Astrocyte of the spinal cord (primary cell): ENCODE measurements at regions not wholly inside any gene's neighbourhood (a gene's known extent, or its start where the extent isn't known, plus 50 kb on each side); places are given as distances from the start of the nearest gene placed in this dataset.
A peak's percentile ranks its signal among the peaks of the same experiment; 100 is the strongest.

Experiments used
- DNase-seq: peaks from one replicate; pipeline ENCODE4 v3.0.0; 2011; ENCODE audit warnings: low read depth, low spot score
- H3K4me3 ChIP-seq: 2 replicates; pipeline ENCODE4 v1.5.1; 2011; ENCODE audit warnings: low read depth, mild to moderate bottlenecking, low read length, moderate library complexity
- in situ Hi-C: cut with HindIII; loops from 2 replicates; pipeline ENCODE4 v1.10.0; 2017; ENCODE audit warnings: low sequenced_read_pairs
- TF ChIP-seq, protein P1 (sequence below): IDR thresholded peaks from 2 replicates; pipeline ENCODE4 v1.5.1; 2012; ENCODE audit warnings: low read depth, mild to moderate bottlenecking, low read length, inconsistent platforms

DNA sequence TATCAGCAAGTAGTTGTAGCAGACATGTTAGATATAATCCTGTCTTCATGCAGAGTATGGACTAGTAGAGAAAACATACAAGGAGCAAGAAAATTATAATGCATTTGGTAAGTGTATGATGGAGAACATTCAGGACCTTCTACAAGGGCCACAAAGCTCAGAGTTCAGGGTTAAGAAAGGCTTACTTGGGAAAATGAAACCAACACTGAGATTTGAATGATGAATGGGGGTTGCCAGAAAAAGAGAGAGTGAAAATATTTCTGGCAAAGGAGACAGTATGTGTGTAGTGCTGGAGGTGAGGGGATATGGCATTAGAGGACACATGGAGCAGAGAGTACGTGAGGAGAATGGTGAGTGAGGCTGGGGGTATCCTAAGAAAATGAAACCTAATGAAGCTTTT is 169.8 kb upstream of the STK32A start:
- H3K4me3 ChIP-seq, result no peak overlapping the region
- DNase-seq, result no peak
- TF ChIP-seq, protein P1, sequence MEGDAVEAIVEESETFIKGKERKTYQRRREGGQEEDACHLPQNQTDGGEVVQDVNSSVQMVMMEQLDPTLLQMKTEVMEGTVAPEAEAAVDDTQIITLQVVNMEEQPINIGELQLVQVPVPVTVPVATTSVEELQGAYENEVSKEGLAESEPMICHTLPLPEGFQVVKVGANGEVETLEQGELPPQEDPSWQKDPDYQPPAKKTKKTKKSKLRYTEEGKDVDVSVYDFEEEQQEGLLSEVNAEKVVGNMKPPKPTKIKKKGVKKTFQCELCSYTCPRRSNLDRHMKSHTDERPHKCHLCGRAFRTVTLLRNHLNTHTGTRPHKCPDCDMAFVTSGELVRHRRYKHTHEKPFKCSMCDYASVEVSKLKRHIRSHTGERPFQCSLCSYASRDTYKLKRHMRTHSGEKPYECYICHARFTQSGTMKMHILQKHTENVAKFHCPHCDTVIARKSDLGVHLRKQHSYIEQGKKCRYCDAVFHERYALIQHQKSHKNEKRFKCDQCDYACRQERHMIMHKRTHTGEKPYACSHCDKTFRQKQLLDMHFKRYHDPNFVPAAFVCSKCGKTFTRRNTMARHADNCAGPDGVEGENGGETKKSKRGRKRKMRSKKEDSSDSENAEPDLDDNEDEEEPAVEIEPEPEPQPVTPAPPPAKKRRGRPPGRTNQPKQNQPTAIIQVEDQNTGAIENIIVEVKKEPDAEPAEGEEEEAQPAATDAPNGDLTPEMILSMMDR, result no peak
- in situ Hi-C loops, result no loop called here

DNA sequence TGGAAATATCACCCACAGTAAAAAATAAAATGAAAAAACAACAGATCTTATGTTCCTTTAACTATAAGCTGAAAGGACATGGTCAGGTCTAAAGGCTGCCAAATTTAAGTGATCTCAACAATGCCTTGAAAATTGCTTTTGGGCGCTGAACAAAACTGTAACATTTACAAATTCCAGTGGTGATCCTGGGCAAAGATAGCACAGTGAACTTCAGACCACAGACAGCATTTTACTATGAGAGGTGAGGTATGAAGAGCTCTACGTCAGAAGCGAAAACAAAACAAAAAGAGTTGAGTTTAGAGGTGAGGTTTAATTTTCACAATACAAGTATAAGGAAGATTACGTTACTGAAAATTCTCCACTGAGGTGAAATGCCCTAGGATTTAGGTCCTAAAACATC is 165.8 kb upstream of the STK32A start:
- TF ChIP-seq, protein P1, result no peak
- no peak for DNase-seq
- in situ Hi-C loops, result no loop called here
- H3K4me3 ChIP-seq, result no peak overlapping the region

DNA sequence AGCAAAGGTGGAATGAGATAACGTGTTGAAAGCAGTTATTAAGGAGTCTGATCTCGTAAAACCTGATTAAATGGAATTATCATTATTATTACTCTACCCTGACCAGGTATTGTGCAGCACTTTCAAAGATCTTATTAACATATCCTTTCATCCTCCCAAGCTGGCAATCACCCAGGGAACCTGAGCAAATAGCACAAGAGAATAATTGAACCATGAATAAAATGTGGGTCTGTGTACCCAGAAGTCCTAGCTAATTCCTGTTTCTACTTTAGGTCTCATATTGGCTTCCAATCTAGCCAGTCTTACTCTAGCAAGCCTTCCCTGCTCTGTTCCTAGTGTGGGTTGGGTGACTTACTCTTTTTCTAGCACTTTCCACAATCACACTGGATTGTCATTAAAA is 162.2 kb upstream of the STK32A start:
- TF ChIP-seq, protein P1, result no peak
- no peak overlapping the region for H3K4me3 ChIP-seq
- in situ Hi-C loops, result no loop called here
- no peak for DNase-seq

DNA sequence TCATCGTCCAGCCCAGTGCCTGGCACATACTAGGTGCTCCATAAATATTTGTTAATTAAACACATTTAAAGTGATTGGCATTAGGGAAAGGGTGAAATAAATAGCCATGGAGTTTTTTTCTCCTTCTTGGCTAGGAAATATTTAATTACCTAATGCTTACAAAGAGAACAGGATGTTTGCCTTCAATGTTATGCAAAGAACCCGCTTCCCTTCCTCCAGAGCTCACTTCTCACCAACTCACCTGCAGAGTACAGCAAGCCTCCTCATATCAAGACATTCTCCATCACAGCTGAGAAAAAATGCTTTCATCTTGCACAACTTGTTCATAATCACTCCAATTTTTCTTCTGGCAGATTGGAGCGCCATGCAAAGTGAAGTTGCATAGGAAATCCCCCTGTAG is 161.7 kb upstream of the STK32A start:
- no peak for DNase-seq
- TF ChIP-seq, protein P1, result no peak
- in situ Hi-C loops, result no loop called here
- no peak overlapping the region for H3K4me3 ChIP-seq

DNA sequence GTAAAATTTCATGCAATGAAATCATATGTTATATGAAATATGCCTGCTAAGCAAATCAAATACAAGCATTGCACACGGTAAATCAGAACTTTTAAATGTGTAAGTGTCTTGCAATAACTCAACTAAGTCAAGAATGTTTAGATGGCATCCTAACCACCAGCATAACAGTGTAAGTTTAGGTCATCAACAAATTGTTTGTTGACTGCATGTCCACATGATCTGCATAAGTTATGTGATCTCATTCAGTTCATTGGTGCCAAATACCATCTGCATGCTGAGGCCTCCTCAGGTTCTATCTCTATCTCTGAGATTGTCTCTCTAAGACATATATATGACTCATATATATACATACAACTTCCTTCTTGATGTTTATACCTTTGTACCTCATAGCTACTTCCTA is 159.6 kb upstream of the STK32A start:
- no peak for DNase-seq
- no peak overlapping the region for H3K4me3 ChIP-seq
- TF ChIP-seq, protein P1, result no peak
- in situ Hi-C loops, result no loop called here

DNA sequence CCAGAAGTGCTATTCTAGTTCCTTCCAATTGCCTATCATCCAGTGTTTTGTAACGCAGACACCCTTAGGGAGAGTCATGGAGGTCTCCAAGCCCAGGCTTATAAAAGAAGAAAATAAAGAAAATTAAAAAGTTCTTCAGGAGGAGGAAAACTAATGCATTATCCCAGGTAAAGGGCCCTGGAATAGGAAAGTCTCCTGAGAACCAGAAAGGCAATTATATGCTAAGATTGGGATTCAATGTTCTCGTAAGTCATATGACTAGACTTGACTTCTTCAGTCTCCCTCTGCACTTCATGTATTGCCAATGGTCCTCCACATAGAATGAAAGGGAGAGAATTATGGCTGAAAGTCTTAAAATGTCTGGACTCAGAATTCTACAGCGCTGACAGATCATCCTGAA is 154.4 kb upstream of the STK32A start:
- no peak overlapping the region for H3K4me3 ChIP-seq
- TF ChIP-seq, protein P1, result no peak
- DNase-seq, result no peak
- in situ Hi-C loops, result no loop called here

DNA sequence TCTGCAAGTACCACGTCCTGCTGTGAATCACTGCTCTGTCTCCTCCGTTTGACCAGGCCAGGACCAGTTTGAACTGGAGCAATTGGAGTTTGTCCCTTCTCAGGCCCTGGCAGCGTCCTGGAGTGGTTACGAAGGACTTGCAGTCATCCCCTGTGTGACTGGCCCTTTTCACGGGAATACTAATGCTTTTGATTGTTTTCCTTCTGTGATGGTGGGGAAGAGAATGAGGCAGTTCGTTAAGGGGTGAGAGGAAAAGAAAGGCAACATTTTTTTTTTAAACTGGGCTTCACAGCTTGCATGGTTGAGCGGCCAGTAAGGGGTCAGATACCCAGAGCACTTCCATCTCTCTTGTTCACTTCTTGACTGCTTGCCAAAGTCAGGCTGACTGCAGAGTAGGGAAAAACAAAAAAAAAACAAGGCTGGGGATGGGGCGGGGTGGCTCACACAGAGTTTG is 153.5 kb upstream of the STK32A start:
- H3K4me3 ChIP-seq, result no peak overlapping the region
- peak; percentile 13 for DNase-seq
- TF ChIP-seq, protein P1, result no peak
- in situ Hi-C loops, result no loop called here
